HEK293 (cell line): ENCODE measurements at regions not wholly inside any gene's neighbourhood (a gene's known extent, or its start where the extent isn't known, plus 50 kb on each side); places are given as distances from the start of the nearest gene placed in this dataset.

Experiments used
- CTCF ChIA-PET: fragments of 350-600 bp; formaldehyde crosslinking; extraction: SDS; loops from one replicate; lab custom pipeline; 2021; ENCODE audit warnings: antibody characterized with exemption; lab: Yijun Ruan, JAX
- POLR2A ChIA-PET: fragments of 300-600 bp; formaldehyde crosslinking; extraction: SDS; loops from one replicate; lab custom pipeline; 2020; ENCODE audit warnings: antibody characterized with exemption, inconsistent platforms; lab: Yijun Ruan, JAX
- H3K27ac ChIP-seq: fragments of 200-500 bp; sonication (Bioruptor generic); 2 replicates; pipeline ENCODE4 v1.5.1; 2014; ENCODE audit warnings: low read depth, low read length, control low read depth, inconsistent platforms; ENCODE audit errors: extremely low read depth
- H3K36me3 ChIP-seq, 2 experiments: fragments of 200-500 bp in 1 of 2; sonication (Bioruptor generic) in 1 of 2; 1 replicate in 1 of 2; 2 replicates in 1 of 2; pipeline ENCODE4 v1.5.1; 2014 to 2017; ENCODE audit warnings: inconsistent platforms in 2 of 2, low read length in 2 of 2; ENCODE audit not compliant: control insufficient read depth in 2 of 2, insufficient read depth in 1 of 2
- H3K4me1 ChIP-seq: fragments of 200-500 bp; sonication (Bioruptor generic); 2 replicates; pipeline ENCODE4 v1.5.1; 2014; ENCODE audit warnings: mild to moderate bottlenecking, low read length, inconsistent platforms; ENCODE audit not compliant: control insufficient read depth, insufficient read depth
- H3K4me3 ChIP-seq: 2 replicates; pipeline ENCODE4 v1.5.1; 2011; ENCODE audit warnings: low read depth, mild to moderate bottlenecking, control low read depth, low read length, moderate library complexity
- H3K9me3 ChIP-seq: fragments of 200-500 bp; sonication (Bioruptor generic); 2 replicates; pipeline ENCODE4 v1.5.1; 2014; ENCODE audit warnings: low read depth, low read length, inconsistent platforms; ENCODE audit not compliant: control insufficient read depth, insufficient read depth
- BCL11A ChIP-seq: fragments of 450-650 bp; formaldehyde crosslinking; IDR thresholded peaks from 2 replicates; pipeline ENCODE4 v1.5.1; 2016; ENCODE audit warnings: low read depth, missing biosample characterization, missing genetic modification characterization
- EGR2 ChIP-seq: fragments of 450-650 bp; formaldehyde crosslinking; IDR thresholded peaks from 2 replicates; pipeline ENCODE4 v1.5.1; 2016; ENCODE audit warnings: low read depth, missing biosample characterization, missing genetic modification characterization
- GFI1B ChIP-seq: fragments of 450-650 bp; formaldehyde crosslinking; IDR thresholded peaks from 2 replicates; pipeline ENCODE4 v1.5.1; 2016; ENCODE audit warnings: missing biosample characterization, missing genetic modification characterization
- HOXC10 ChIP-seq: sonication (generic); formaldehyde crosslinking; IDR thresholded peaks from 2 replicates; pipeline ENCODE4 v1.8.1; 2023; ENCODE audit warnings: mild to moderate bottlenecking, missing genetic modification reagents
- SALL2 ChIP-seq: fragments of 450-650 bp; formaldehyde crosslinking; IDR thresholded peaks from 2 replicates; pipeline ENCODE4 v1.5.0; 2017; ENCODE audit warnings: missing biosample characterization, mild to moderate bottlenecking, missing genetic modification characterization, borderline replicate concordance
- YY2 ChIP-seq: fragments of 450-650 bp; formaldehyde crosslinking; IDR thresholded peaks from 2 replicates; pipeline ENCODE4 v1.5.1; 2016; ENCODE audit warnings: missing biosample characterization, missing genetic modification characterization
- ZBTB7A ChIP-seq: fragments of 450-650 bp; formaldehyde crosslinking; IDR thresholded peaks from 2 replicates; pipeline ENCODE4 v1.5.1; 2016; ENCODE audit warnings: low read depth, missing biosample characterization, missing genetic modification characterization
- ZFP37 ChIP-seq: fragments of 450-650 bp; formaldehyde crosslinking; IDR thresholded peaks from 2 replicates; pipeline ENCODE4 v1.5.1; 2016; ENCODE audit warnings: missing biosample characterization, missing genetic modification characterization
- ZIC2 ChIP-seq: fragments of 450-650 bp; formaldehyde crosslinking; IDR thresholded peaks from 2 replicates; pipeline ENCODE4 v1.5.1; 2016; ENCODE audit warnings: missing biosample characterization, missing genetic modification characterization
- ZNF132 ChIP-seq: fragments of 450-650 bp; formaldehyde crosslinking; IDR thresholded peaks from 2 replicates; pipeline ENCODE4 v1.5.1; 2017; ENCODE audit warnings: missing biosample characterization, missing genetic modification characterization, borderline replicate concordance
- ZNF155 ChIP-seq: fragments of 450-650 bp; formaldehyde crosslinking; IDR thresholded peaks from 2 replicates; pipeline ENCODE4 v1.5.1; 2016; ENCODE audit warnings: missing biosample characterization, missing genetic modification characterization
- ZNF157 ChIP-seq: fragments of 450-650 bp; formaldehyde crosslinking; IDR thresholded peaks from 2 replicates; pipeline ENCODE4 v1.5.1; 2016; ENCODE audit warnings: missing biosample characterization, missing genetic modification characterization
- ZNF211 ChIP-seq: fragments of 450-650 bp; formaldehyde crosslinking; IDR thresholded peaks from 2 replicates; pipeline ENCODE4 v1.5.1; 2016; ENCODE audit warnings: low read depth, missing biosample characterization, missing genetic modification characterization
- ZNF248 ChIP-seq: fragments of 450-650 bp; formaldehyde crosslinking; IDR thresholded peaks from 2 replicates; pipeline ENCODE4 v1.5.1; 2017; ENCODE audit warnings: missing biosample characterization, missing genetic modification characterization
- ZNF266 ChIP-seq: fragments of 450-650 bp; formaldehyde crosslinking; IDR thresholded peaks from 2 replicates; pipeline ENCODE4 v1.5.1; 2016; ENCODE audit warnings: missing biosample characterization, missing genetic modification characterization, low read depth
- ZNF354C ChIP-seq: fragments of 450-650 bp; formaldehyde crosslinking; IDR thresholded peaks from 2 replicates; pipeline ENCODE4 v1.5.1; 2016; ENCODE audit warnings: missing biosample characterization, missing genetic modification characterization, low read depth, borderline replicate concordance
- ZNF404 ChIP-seq: fragments of 450-650 bp; formaldehyde crosslinking; IDR thresholded peaks from 2 replicates; pipeline ENCODE4 v1.5.1; 2017; ENCODE audit warnings: missing biosample characterization, missing genetic modification characterization
- ZNF423 ChIP-seq: fragments of 450-650 bp; formaldehyde crosslinking; IDR thresholded peaks from 2 replicates; pipeline ENCODE4 v1.5.1; 2016; ENCODE audit warnings: missing biosample characterization, missing genetic modification characterization
- ZNF501 ChIP-seq: fragments of 450-650 bp; formaldehyde crosslinking; IDR thresholded peaks from 2 replicates; pipeline ENCODE4 v1.5.1; 2016; ENCODE audit warnings: missing biosample characterization, missing genetic modification characterization
- ZNF514 ChIP-seq: fragments of 450-650 bp; formaldehyde crosslinking; IDR thresholded peaks from 2 replicates; pipeline ENCODE4 v1.5.1; 2016; ENCODE audit warnings: missing biosample characterization, missing genetic modification characterization
- ZNF544 ChIP-seq: fragments of 450-650 bp; formaldehyde crosslinking; IDR thresholded peaks from 2 replicates; pipeline ENCODE4 v1.5.0; 2017; ENCODE audit warnings: missing biosample characterization, missing genetic modification characterization
- ZNF585B ChIP-seq: fragments of 450-650 bp; formaldehyde crosslinking; IDR thresholded peaks from 2 replicates; pipeline ENCODE4 v1.5.1; 2016; ENCODE audit warnings: missing biosample characterization, missing genetic modification characterization
- ZNF624 ChIP-seq: fragments of 450-650 bp; formaldehyde crosslinking; IDR thresholded peaks from 2 replicates; pipeline ENCODE4 v1.5.1; 2017; ENCODE audit warnings: missing biosample characterization, missing genetic modification characterization
- ZNF626 ChIP-seq: fragments of 450-650 bp; sonication (Bioruptor Pico); formaldehyde crosslinking; IDR thresholded peaks from 2 replicates; pipeline ENCODE4 v1.5.1; 2018; ENCODE audit warnings: missing biosample characterization, missing genetic modification characterization, inconsistent platforms
- ZNF658 ChIP-seq: fragments of 450-650 bp; formaldehyde crosslinking; IDR thresholded peaks from 2 replicates; pipeline ENCODE4; 2016; ENCODE audit warnings: missing biosample characterization, missing genetic modification characterization
- ZNF701 ChIP-seq: fragments of 450-650 bp; formaldehyde crosslinking; IDR thresholded peaks from 2 replicates; pipeline ENCODE4 v1.5.1; 2016; ENCODE audit warnings: missing biosample characterization, missing genetic modification characterization
- ZNF768 ChIP-seq: fragments of 450-650 bp; formaldehyde crosslinking; IDR thresholded peaks from 2 replicates; pipeline ENCODE4 v1.5.1; 2018; ENCODE audit warnings: missing biosample characterization, mild to moderate bottlenecking, missing genetic modification characterization
- ZNF776 ChIP-seq: fragments of 450-650 bp; formaldehyde crosslinking; IDR thresholded peaks from 2 replicates; pipeline ENCODE4 v1.5.0; 2017; ENCODE audit warnings: missing biosample characterization, missing genetic modification characterization, borderline replicate concordance
- ZSCAN23 ChIP-seq: fragments of 450-650 bp; formaldehyde crosslinking; IDR thresholded peaks from 2 replicates; pipeline ENCODE4 v1.5.1; 2016; ENCODE audit warnings: missing biosample characterization, missing genetic modification characterization
- ZSCAN30 ChIP-seq: fragments of 450-650 bp; IDR thresholded peaks from 2 replicates; pipeline ENCODE4 v1.5.1; 2018; ENCODE audit warnings: missing biosample characterization, mild to moderate bottlenecking, missing genetic modification characterization, moderate library complexity
- TF ChIP-seq, protein P1 (sequence below): fragments of 450-650 bp; formaldehyde crosslinking; IDR thresholded peaks from 2 replicates; pipeline ENCODE4 v1.5.1; 2017; ENCODE audit warnings: missing biosample characterization, missing genetic modification characterization
- TF ChIP-seq, protein P2 (sequence below): fragments of 450-650 bp; formaldehyde crosslinking; IDR thresholded peaks from 2 replicates; pipeline ENCODE4 v1.5.1; 2016; ENCODE audit warnings: missing biosample characterization, missing genetic modification characterization

DNA sequence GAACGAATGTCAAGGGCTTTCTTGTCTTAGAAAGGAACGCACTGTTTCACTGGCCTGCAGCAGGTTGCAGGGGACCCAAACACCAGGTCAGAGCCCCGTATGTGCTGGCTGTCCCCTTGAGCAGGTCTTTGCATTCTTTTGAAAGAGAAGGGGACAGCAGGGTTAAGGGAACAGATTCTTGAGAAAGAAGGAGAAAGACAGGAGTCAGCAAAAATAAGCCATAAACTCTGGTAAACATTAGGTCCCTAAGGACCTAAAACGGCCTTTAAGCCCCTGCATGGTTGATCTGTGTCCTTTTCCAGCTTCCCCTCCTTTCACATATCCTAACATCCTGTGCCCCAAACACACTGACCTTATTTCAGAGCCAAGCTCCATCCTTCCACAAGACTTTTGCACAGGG lies 190.8 kb upstream of the ADRA1B start:
- CTCF ChIA-PET: interaction anchor here (0.6 to 1.6 kb wide), 3 partner anchors 8 to 59 kb away, joined by 3 to 4 read pairs (median 4); no protein-coding TSS in a partner anchor
- Histone ChIP-seq H3K9me3 (no peaks in the 10 kb centered on the region), H3K4me1 (no peaks in the 10 kb centered on the region), H3K4me3 (no peak overlapping the region), H3K36me3 (no peaks in the 10 kb centered on the region), H3K27ac (no peak overlapping the region)
- POLR2A ChIA-PET: no interaction called here
- no peak for TF ChIP-seq ZNF132
- no peak for TF ChIP-seq ZNF776 (tag by site-specific recombination)
- no peak for TF ChIP-seq ZSCAN30
- no peak for TF ChIP-seq ZNF626 (tag by site-specific recombination)
- no peak for TF ChIP-seq GFI1B (tag by site-specific recombination)
- TF ChIP-seq ZNF157 (tag by site-specific recombination): no peak
- TF ChIP-seq ZNF585B (tag by site-specific recombination): no peak
- TF ChIP-seq ZNF266 (tag by site-specific recombination): no peak
- TF ChIP-seq EGR2 (tag by site-specific recombination): no peak
- no peak for TF ChIP-seq YY2 (tag by site-specific recombination)
- TF ChIP-seq ZNF404 (tag by site-specific recombination): no peak
- no peak for TF ChIP-seq ZNF501 (tag by site-specific recombination)
- no peak for TF ChIP-seq ZNF624 (tag by site-specific recombination)
- no peak for TF ChIP-seq ZNF514 (tag by site-specific recombination)
- TF ChIP-seq ZNF701: no peak

DNA sequence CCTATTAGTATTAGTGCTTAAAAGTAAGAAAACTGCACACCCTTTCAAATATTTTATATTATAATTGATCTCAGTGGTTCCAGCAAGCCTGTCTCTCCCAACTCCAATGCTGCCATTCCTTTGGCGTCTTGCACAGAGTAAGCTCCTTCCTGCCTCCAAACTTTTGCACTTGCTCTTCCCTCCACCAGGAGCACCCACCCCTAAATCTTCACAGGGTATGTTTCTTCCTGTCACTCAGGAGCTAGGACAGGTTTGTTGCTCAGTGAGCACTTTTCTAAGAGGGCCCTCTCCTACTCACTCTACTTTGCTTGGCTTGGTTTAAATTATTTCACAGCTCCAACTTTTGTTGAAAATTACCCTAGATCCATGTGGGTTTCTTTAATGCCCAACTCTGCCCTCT lies 189.1 kb upstream of the ADRA1B start:
- H3K27ac ChIP-seq: no peak overlapping the region
- no peaks in the 10 kb centered on the region for H3K36me3 ChIP-seq
- POLR2A ChIA-PET: no interaction called here
- CTCF ChIA-PET: interaction anchor here (0.5 to 0.9 kb wide), 5 partner anchors 8 to 395 kb away, joined by 3 to 8 read pairs (median 3); no protein-coding TSS in a partner anchor
- no peaks in the 10 kb centered on the region for H3K9me3 ChIP-seq
- TF ChIP-seq, protein P1, sequence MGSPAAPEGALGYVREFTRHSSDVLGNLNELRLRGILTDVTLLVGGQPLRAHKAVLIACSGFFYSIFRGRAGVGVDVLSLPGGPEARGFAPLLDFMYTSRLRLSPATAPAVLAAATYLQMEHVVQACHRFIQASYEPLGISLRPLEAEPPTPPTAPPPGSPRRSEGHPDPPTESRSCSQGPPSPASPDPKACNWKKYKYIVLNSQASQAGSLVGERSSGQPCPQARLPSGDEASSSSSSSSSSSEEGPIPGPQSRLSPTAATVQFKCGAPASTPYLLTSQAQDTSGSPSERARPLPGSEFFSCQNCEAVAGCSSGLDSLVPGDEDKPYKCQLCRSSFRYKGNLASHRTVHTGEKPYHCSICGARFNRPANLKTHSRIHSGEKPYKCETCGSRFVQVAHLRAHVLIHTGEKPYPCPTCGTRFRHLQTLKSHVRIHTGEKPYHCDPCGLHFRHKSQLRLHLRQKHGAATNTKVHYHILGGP (tag by site-specific recombination): no peak
- TF ChIP-seq BCL11A (no peak), ZNF155 (tag by site-specific recombination) (no peak), ZNF211 (tag by site-specific recombination) (no peak), ZIC2 (tag by site-specific recombination) (no peak), ZNF354C (tag by site-specific recombination) (no peak), ZNF626 (tag by site-specific recombination) (no peak)
- no peak overlapping the region for H3K4me3 ChIP-seq
- no peaks in the 10 kb centered on the region for H3K4me1 ChIP-seq

DNA sequence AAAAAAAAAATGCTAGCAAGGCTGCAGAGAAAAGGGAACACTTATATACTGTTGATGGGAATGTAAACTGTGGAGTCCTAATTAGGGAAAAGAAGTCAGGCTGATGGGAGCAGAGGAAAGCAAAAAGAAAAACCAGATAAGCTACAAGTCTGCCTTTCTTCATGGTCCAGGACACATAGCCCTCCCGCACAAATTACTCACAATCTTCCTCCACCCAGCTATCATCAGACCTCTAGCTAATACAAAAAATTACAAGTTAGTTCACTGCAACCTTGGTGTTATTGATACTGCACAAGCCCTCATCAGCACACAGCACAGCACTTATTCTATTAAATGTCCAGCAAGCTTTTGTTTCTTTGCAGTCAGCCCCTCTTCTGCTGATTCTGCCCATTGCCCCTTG lies 186.0 kb upstream of the ADRA1B start:
- no peak overlapping the region for H3K27ac ChIP-seq
- TF ChIP-seq ZFP37 (tag by site-specific recombination): no peak
- no peak for TF ChIP-seq ZNF248 (tag by site-specific recombination)
- no peak for TF ChIP-seq SALL2 (tag by site-specific recombination)
- TF ChIP-seq ZNF768: no peak
- no peak for TF ChIP-seq ZNF514 (tag by site-specific recombination)
- TF ChIP-seq ZBTB7A (tag by site-specific recombination): no peak
- no peak for TF ChIP-seq ZNF423
- no peak for TF ChIP-seq GFI1B (tag by site-specific recombination)
- TF ChIP-seq HOXC10: no peak
- TF ChIP-seq ZNF544 (tag by site-specific recombination): no peak
- TF ChIP-seq ZNF626 (tag by site-specific recombination): no peak
- TF ChIP-seq ZSCAN23 (tag by site-specific recombination): no peak
- TF ChIP-seq ZNF658 (tag by site-specific recombination): no peak
- TF ChIP-seq, protein P2, sequence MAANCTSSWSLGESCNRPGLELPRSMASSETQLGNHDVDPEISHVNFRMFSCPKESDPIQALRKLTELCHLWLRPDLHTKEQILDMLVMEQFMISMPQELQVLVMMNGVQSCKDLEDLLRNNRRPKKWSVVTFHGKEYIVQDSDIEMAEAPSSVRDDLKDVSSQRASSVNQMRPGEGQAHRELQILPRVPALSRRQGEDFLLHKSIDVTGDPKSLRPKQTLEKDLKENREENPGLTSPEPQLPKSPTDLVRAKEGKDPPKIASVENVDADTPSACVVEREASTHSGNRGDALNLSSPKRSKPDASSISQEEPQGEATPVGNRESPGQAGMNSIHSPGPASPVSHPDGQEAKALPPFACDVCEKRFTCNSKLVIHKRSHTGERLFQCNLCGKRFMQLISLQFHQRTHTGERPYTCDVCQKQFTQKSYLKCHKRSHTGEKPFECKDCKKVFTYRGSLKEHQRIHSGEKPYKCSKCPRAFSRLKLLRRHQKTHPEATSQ: no peak
- H3K9me3 ChIP-seq: no peaks in the 10 kb centered on the region
- CTCF ChIA-PET: no interaction called here
- H3K4me3 ChIP-seq: no peak overlapping the region
- H3K36me3 ChIP-seq: no peaks in the 10 kb centered on the region
- no peaks in the 10 kb centered on the region for H3K4me1 ChIP-seq
- POLR2A ChIA-PET: no interaction called here
